ENCODE measurements at regions not wholly inside any gene's neighbourhood (a gene's known extent, or its start where the extent isn't known, plus 50 kb on each side); places are given as distances from the start of the nearest gene placed in this dataset.

GRCh38 chr2:144943293-144943941 lies 423.5 kb upstream of the ZEB2 start:
- peaks cover 0 to 11% of the 10 kb centered on the region in 2 donors for H3K4me1 ChIP-seq
- H3K4me3 ChIP-seq: no peak overlapping the region
- no peaks in the 10 kb centered on the region for H3K27me3 ChIP-seq
- TF ChIP-seq POLR2A (IDR thresholded peaks at IDR 0.05) (no peak), CTCF (IDR thresholded peaks at IDR 0.05) (no peak)
- DNase-seq: no peak
- intact Hi-C loops (cut with DNase I; ENCODE audit: low total_unique reads): no loop called here
- no peaks in the 10 kb centered on the region for H3K9me3 ChIP-seq
- H3K27ac ChIP-seq: peak overlapping the region in 1 of 2 donors; percentile 15
- no peaks in the 10 kb centered on the region for H3K36me3 ChIP-seq

- intact Hi-C loops (cut with DNase I; ENCODE audit: low total_unique reads): no loop called here
- peaks cover 0 to 11% of the 10 kb centered on the region in 2 donors for H3K4me1 ChIP-seq
- H3K27me3 ChIP-seq: no peaks in the 10 kb centered on the region
- no peaks in the 10 kb centered on the region for H3K36me3 ChIP-seq
- TF ChIP-seq CTCF (IDR thresholded peaks at IDR 0.05) (no peak), POLR2A (IDR thresholded peaks at IDR 0.05) (no peak)
- no peaks in the 10 kb centered on the region for H3K9me3 ChIP-seq
- no peak overlapping the region for H3K4me3 ChIP-seq
- H3K27ac ChIP-seq: peak overlapping the region in 1 of 2 donors; percentile 15
- DNase-seq: no peak
These were observed 422.8 kb upstream of the ZEB2 start for GRCh38 chr2:144942516-144943256.

GRCh38 chr2:144941743-144942488 lies 422.0 kb upstream of the ZEB2 start:
- no peaks in the 10 kb centered on the region for H3K36me3 ChIP-seq
- intact Hi-C loops (cut with DNase I; ENCODE audit: low total_unique reads): no loop called here
- no peak overlapping the region for H3K27ac ChIP-seq
- no peaks in the 10 kb centered on the region for H3K9me3 ChIP-seq
- no peak for TF ChIP-seq CTCF (IDR thresholded peaks at IDR 0.05)
- TF ChIP-seq POLR2A (IDR thresholded peaks at IDR 0.05): no peak
- H3K4me3 ChIP-seq: no peak overlapping the region
- no peaks in the 10 kb centered on the region for H3K27me3 ChIP-seq
- no peak for DNase-seq
- peaks cover 0 to 11% of the 10 kb centered on the region in 2 donors for H3K4me1 ChIP-seq

GRCh38 chr2:144939590-144939989 lies 419.7 kb upstream of the ZEB2 start:
- DNase-seq: no peak
- Histone ChIP-seq H3K27me3 (no peaks in the 10 kb centered on the region), H3K9me3 (no peaks in the 10 kb centered on the region), H3K4me1 (peaks cover 0 to 18% of the 10 kb centered on the region in 2 donors), H3K4me3 (no peak overlapping the region), H3K36me3 (no peaks in the 10 kb centered on the region), H3K27ac (peak overlapping the region in 1 of 2 donors; percentile 80)
- TF ChIP-seq CTCF (IDR thresholded peaks at IDR 0.05): no peak
- no peak for TF ChIP-seq POLR2A (IDR thresholded peaks at IDR 0.05)
- intact Hi-C loops (cut with DNase I; ENCODE audit: low total_unique reads): no loop called here

All from uterus (tissue), 3 donors.